Islet of Langerhans (tissue), 1 donor: ENCODE measurements at regions not wholly inside any gene's neighbourhood (a gene's known extent, or its start where the extent isn't known, plus 50 kb on each side); places are given as distances from the start of the nearest gene placed in this dataset.
A peak's percentile ranks its signal among the peaks of the same experiment; 100 is the strongest.

ENCODE experiments used
- FAIRE-seq: peaks from one replicate; lab custom pipeline; 2011; peaks lifted over from hg19 to GRCh38; lab: Jason Lieb, UNC

DNA sequence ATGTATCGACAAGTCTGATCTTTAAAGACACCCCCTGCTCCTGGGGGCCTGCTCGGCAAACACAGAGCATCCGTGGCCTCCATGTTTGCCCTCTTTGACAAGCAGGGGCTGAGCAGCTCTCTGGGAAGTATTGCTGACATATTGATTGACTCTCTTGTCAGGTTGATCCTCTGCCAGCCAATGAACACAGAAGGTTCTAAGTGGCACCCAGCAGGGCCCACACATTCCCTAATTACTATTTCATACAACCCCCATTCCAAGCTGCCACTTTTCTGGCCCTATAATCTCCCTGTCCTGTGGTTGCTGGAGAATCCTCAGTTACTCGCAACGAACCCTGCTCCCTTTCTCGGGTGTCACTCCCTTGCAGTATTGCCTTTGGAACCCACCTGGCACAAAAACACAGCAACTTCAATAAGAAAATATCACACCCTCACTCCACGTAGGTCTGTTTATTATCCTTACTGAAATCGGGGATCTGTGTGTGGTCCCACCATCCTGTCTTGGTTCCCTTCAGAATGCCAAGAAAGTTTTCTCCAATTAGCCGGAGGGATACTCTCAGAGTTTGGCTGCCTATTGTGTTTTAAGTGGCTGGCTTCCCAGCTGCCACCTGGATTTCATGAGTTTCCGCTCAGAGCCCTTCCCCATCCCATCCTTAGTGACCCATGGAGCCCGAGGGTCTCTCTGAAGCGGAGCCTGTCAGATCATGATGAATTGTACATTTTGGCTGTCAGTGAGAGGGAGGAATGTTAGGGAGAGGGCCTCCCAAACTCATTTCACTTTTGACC, 249.0 kb upstream of the WWC1 start:
- FAIRE-seq = no peak

- no peak for FAIRE-seq
Observed at GRCh38 chr5:168046163-168046562, 245.3 kb upstream of the WWC1 start.

- FAIRE-seq = peak; percentile 84
Observed at GRCh38 chr5:168047043-168047668, 244.3 kb upstream of the WWC1 start.

DNA sequence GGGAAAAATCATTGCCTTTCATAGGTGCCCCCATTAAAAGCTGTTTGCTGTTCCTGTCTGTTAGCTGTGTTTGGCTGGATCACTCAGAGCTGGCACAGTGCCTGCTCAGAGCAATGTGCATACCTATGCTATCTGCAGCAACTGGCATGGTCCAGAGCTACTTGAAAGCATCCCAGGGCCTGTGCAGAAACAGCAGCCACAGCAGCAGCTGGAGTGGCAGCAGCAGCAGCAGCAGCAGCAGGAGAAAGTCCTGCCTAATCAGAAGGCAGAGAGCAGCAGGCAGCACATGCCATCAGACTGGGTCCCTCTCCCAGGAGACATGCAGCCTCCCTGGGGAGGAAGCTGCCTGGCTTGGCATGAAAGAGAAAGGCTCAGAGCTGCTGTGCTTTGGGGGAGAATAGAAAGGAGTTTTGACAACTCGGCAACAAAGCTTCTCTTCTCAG, 243.8 kb upstream of the WWC1 start:
- FAIRE-seq = no peak

DNA sequence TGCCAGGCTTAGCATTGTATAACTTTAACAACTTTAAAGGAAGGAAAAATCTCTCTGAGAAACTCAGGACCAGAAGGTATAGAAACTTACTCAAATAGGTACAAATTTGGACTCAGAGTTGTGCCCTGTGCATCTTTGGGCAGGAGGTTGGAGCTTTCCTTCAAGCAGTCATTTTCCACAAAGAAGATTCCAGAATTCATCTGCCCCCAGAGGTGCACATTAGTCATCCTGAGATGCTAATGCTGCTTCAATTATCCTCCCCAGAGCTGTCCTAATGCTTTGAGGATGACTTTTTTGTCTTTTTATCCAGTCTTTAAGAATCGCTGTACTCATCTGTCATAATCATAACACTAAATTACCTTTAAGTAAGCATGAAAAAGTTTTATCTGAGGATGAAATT, 243.0 kb upstream of the WWC1 start:
- no peak for FAIRE-seq

- FAIRE-seq = no peak
Observed at GRCh38 chr5:168052686-168053085, 238.8 kb upstream of the WWC1 start.

- no peak for FAIRE-seq
Observed at GRCh38 chr5:168054091-168054490, 237.4 kb upstream of the WWC1 start.

GRCh38 chr5:168055141-168055683, 236.2 kb upstream of the WWC1 start:
- no peak for FAIRE-seq

DNA sequence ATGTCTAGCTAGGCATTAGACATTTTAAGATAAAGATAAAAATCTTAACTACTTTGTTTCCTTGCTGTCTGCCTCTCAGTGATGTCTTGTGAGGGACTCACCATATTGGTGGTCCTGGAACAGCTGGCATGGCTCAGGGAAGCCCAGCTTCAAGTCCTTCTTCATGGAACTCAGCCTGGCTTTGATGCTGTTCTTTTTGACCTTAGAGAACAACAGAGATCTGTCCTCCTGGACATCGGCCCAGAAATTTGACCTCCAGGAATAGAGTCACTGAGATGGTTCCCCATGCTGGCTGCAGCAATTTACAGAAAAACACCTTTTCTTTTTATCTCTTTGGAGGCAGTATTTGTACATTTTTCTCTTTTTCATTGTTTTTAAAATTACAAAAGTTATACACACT, 235.5 kb upstream of the WWC1 start:
- no peak for FAIRE-seq

DNA sequence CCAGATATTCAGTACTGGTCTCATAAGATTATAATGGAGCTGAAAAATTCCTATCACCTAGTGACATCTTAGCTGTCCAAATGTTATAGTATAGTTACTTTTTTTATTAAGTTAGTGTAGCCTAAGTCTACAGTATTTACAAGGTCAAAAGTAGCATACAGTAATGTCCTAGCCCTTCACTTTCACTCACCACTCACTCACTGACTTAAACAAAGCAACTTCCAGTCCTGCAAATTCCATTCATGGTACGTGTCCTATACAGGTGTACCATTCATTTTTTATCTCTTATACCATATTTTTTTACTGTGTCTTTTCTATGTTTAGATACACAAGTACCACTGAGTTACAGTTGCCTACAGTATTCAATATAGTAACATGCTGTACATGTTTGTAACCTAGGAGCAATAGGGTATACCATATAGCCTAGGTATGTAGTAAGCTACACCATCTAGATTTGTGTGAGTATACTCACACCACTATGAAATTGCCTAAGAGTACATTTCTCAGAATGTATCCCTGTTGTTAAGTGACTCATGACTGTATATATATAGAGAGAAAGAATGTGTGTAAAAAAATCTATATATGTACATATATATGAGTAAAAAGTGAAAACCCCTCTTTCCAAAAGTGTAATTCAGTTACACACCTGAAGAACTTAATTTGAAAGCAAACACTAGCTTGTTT, 234.8 kb upstream of the WWC1 start:
- FAIRE-seq = no peak

- FAIRE-seq = no peak
Observed at GRCh38 chr5:168057905-168058304, 233.5 kb upstream of the WWC1 start.

GRCh38 chr5:168059131-168059530, 232.3 kb upstream of the WWC1 start:
- FAIRE-seq = no peak

- FAIRE-seq = no peak
Observed at GRCh38 chr5:168062239-168062638, 229.2 kb upstream of the WWC1 start.

DNA sequence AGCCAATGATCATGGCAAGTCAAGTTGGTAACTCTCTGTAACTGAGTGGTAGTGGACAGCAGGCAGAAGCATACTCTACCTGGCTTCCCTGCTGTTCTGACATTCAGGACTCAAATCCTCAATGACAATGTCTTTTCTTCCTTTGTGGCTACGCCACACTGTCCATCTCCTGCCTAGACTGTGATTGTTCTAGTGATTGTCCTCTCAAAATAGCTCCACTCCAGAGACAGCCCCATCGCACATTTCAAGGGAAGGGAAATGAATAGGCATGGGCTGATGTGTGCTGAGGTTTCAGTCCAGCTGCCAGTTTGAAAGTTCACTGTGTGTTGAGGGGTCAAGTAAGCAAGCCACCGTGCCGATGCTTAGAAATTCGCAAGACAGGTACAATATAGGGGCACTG, 227.0 kb upstream of the WWC1 start:
- FAIRE-seq = no peak

GRCh38 chr5:168064933-168065622, 226.4 kb upstream of the WWC1 start:
- FAIRE-seq = no peak

DNA sequence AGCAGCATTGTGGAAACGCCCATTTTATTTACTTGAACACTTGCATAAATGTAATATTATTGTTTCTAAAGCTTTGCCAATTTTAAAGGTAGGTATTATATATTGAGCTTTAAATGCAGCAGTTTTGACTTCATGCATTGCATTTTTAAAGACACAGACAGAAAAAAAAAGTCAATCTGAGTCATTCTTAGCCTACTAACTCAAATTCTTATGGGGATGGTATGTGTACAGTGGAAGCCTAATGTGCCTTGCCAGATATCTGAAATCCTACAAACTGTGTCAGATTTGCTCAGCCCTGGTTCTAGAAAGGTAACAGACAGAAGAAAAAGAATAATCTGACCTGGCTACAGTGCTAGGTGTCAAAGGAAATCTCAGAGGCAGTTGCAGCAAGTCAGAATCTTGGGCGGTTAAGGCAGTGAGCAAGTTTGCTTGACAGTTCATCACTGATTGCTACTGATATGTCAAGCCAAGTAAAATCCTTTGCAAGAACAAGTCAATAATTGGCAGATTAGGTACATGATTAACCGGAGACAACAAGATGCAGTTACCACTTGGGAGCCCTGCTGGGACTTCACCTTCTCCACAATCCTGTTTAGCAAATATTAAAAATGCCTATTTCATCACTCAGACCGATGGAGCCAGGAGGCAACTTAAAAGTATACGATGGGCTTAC, 224.8 kb upstream of the WWC1 start:
- no peak for FAIRE-seq

DNA sequence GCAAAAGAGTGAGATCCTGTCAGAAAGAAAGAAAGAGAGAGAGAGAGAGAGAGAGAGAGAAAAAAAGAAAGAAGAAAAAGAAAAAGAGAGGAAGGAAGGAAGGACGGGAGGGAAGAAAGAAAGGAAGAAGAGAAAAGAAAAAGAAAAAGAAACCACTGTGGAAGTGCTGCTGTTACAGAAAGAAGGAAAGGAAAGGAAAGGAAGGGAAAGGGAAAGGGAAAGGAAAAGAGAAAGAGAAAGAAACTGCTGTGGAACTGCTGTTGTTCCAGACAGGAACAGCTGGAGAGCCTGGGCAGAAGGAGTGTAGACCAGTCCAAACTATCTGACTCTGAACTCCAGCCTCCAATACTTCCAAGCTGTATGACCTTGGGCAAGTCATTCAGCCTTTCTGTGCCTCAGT, 220.7 kb upstream of the WWC1 start:
- FAIRE-seq = no peak

DNA sequence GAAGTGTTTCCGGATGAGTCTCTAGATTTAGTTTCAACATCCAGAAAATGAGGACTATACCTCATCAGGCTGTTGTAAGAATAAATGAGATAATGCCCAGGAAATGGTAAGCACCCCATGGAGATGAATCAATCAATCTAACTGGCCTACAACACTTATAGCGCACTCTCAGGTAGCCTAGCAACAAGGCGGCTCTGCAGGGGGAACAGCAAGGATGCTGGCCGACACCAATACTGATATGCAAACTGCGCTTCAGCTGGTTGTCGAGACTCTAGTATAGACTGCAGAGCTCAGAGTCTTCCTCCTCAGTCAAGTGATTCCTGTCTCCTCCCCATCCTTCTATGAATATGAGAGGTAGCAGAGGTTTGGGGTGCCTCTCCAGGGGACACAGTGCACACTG, 218.8 kb upstream of the WWC1 start:
- FAIRE-seq = no peak

GRCh38 chr5:168073311-168073710, 218.1 kb upstream of the WWC1 start:
- FAIRE-seq = no peak

GRCh38 chr5:168073991-168074800, 217.2 kb upstream of the WWC1 start:
- FAIRE-seq = no peak

DNA sequence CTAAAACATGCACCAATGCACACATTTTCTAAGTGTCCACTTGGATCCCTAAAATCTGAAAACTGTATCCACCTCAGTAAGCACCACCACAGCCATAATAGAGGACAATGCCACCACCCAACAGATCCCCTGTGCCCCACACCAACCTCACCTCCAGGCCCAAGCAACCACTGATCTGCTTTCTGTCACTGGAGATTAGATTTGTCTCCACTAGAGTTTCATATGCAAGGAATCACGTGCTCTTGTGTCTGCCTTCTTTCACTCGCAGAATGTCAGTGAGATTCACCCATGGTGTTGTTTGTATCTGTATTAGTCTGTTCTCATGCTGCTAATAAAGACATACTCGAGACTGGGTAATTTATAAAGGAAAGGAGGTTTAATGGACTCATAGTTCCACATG, 216.1 kb upstream of the WWC1 start:
- no peak for FAIRE-seq
